COLO829 (cell line): ENCODE measurements at regions not wholly inside any gene's neighbourhood (a gene's known extent, or its start where the extent isn't known, plus 50 kb on each side); places are given as distances from the start of the nearest gene placed in this dataset.
"Not testable (repeated sequence)": the region's sequence is repeated elsewhere in the genome, so short reads cannot be mapped to it uniquely, and the experiment has no call there.

Experiments
- DNase-seq: peaks from one replicate; pipeline ENCODE4 v3.0.0; 2012; ENCODE audit warnings: low spot score

DNA sequence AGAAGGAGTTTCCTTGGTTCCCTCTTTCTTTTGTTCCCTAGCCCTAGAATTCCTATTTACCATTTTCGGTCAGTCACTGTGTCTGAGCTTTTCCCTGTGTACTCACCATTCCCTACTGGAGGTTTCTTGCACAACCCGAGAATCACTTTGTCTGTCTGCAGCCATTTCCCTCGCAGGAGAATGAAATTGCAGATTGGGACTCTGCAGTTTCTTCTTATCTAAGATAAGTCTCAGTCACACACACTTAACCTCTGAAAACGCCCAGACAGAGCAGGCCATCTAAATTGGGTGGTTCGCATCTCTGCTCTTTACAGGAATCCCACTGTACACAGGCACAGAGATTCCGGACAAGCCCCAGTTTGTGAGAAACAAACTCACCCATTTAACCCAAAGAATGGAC lies 58.6 kb upstream of the CNTNAP2 start:
- no peak for DNase-seq

GRCh38 chr7:146054909-146055308 lies 61.7 kb upstream of the CNTNAP2 start:
- no peak for DNase-seq

GRCh38 chr7:146053492-146053891 lies 63.1 kb upstream of the CNTNAP2 start:
- no peak for DNase-seq

DNA sequence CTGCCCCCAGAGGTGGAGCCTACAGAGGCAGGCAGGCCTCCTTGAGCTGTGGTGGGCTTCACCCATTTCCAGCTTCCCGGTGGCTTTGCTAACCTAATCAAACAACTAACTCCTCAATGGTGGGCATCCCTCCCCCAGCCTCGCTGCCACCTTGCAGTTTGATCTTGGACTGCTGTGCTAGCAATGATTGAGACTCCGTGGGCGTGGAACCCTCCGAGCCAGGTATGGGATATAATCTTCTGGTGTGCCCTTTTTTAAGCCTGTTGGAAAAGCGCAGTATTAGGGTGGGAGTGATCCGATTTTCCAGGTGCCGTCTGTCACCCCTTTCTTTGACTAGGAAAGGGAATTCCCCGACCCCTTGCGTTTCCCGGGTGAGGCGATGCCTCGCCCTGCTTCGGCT lies 73.3 kb upstream of the CNTNAP2 start:
- DNase-seq = not testable (repeated sequence)

DNA sequence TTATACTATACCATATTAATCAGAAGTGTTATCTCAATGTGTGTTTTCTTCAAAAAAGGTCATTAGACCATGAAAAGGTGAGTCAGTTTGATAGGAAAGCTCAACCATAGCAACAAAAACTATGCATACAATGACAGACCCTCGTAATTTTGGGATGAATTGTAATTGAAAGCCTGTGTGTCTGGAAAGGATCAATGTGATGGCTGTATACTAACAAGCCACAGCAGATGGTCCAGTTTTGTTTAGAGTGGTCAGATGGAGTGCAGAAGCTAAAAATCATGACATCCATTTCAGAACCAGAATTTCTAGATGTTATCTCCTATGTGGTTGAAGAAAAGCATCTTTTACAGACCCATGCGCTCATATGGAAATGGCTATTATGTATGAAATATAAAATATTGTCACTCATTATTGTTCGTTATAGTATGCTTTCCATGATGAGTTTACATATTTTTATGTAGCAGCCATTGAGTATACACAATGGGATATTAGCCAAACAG lies 88.3 kb upstream of the CNTNAP2 start:
- no peak for DNase-seq

GRCh38 chr7:146027243-146027642 lies 89.4 kb upstream of the CNTNAP2 start:
- no peak for DNase-seq

DNA sequence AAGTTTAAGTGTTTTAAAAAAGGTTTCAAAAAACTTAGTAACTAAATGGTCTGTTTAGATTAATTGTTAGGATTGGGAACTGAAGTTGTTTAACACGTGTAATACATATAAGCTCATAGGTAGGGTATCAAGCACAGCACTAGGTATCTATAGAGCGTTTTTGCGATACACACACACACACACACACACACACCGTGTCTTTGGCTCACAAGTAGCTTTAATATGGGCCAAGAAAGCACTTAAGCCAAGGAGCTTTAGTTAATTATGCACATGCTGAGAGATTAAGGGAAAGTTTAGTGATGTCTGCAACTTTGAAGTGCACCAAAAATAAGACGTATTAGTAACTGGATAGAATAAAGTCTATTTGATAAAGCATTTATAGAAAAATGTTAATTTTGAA lies 93.8 kb upstream of the CNTNAP2 start:
- DNase-seq = no peak

DNA sequence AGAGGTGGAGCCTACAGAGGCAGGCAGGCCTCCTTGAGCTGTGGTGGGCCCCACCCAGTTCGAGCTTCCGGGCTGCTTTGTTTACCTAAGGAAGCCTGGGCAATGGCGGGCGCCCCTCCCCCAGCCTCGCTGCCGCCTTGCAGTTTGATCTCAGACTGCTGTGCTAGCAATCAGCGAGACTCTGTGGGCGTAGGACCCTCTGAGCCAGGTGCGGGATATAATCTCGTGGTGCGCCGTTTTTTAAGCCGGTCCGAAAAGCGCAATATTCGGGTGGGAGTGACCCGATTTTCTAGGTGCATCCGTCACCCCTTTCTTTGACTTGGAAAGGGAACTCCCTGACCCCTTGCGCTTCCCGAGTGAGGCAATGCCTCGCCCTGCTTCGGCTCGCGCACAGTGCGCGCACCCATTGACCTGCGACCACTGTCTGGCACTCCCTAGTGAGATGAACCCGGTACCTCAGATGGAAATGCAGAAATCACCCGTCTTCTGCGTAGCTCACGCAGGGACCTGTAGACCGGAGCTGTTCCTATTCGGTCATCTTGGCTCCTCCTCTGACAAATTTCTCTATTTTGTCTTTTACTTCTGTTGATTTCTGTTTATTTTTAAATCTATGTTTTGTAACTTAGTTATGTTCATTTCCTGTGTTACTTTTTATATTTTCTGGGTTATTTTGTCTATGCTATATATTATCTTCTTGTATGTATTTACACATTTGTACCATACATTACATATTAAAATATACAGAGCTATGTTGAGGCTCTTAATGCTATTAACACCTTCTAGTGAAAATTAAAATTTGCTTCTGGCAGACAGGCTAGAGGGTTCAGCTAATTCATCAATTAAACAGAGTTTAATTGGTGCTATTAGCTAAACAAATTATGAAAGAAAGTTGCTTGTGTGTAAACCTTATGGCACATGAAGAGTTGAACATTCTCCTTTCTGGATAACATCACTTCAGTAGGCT lies 97.3 kb upstream of the CNTNAP2 start:
- DNase-seq = not testable (repeated sequence)

GRCh38 chr7:146017366-146017765 lies 99.2 kb upstream of the CNTNAP2 start:
- DNase-seq = not testable (repeated sequence)

GRCh38 chr7:146014154-146014553 lies 102.4 kb upstream of the CNTNAP2 start:
- not testable (repeated sequence) for DNase-seq

- DNase-seq = no peak
Measured at GRCh38 chr7:146008293-146008692, 108.3 kb upstream of the CNTNAP2 start.

DNA sequence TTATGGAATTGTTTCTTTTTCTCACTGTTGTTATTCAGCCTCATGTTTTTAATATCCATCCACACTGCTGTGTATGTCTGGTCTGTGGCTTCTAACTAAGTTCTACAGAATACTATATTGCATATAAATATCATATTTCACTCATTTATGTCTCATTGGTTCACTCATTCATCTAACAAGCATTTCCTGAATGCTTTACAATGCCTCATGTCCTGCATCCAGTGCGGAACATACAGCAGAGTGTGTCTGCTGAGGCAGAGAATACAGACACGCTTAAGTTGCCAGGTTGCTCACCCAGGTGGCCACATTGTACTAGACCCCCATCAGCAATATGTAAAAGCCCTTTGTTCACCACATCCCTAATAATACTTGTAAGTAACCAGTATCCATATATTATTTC lies 111.8 kb upstream of the CNTNAP2 start:
- no peak for DNase-seq

- no peak for DNase-seq
Measured at GRCh38 chr7:146002431-146003078, 114.0 kb upstream of the CNTNAP2 start.

DNA sequence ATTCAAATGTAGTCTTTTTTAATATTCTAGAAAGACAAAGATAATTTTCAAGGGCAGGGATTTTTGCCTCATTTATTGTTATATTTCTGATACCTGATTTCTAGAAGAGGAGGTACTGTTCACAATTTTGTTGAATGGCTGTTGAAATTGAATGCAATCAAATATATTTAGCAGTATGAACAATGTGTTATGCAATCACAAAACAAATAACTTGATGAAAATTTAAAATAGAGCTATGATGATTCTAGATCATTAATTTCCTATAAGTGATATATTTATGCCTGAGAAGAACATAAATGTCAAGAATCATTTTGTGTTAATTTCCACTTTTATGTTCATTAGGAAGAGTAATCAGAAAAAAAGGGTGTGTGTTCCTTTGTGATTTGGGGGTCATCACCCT lies 114.6 kb upstream of the CNTNAP2 start:
- no peak for DNase-seq

DNA sequence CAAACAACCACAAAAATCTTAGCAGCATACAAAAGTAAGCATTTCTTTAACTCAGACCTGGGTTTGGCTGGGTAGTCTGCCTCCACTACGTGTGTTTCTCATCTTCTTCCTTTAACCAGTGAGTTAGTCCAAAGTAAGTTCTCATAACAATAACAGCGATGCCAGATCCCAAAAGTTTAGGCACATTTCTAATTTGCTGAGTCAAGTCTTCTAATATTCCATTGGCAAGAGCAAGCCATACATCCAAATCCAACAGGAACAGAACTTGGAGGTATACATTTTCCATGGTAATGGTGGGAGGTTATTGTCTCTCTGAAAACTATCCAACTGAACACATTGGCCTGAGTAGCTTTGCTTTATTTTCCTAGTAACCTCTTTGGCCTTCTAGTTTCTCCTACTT lies 115.7 kb upstream of the CNTNAP2 start:
- no peak for DNase-seq

DNA sequence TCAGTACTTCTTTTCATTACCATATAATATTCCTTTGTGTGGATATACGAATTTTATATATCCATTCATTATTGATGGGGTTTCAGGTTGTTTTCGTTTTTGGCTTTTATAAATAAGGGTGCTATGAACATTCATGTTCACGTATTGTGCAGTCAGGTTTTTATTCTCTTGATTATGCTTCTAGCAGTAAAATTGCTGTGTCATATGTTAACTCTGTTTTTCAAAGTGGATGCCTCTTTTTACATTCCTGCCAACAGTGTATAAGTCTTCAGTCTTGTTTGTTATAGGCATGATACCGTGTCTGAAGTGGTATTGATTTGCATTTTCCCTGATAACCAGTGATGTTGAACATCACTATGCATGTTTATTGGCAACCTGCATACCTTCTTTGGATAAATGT lies 127.1 kb upstream of the CNTNAP2 start:
- no peak for DNase-seq

DNA sequence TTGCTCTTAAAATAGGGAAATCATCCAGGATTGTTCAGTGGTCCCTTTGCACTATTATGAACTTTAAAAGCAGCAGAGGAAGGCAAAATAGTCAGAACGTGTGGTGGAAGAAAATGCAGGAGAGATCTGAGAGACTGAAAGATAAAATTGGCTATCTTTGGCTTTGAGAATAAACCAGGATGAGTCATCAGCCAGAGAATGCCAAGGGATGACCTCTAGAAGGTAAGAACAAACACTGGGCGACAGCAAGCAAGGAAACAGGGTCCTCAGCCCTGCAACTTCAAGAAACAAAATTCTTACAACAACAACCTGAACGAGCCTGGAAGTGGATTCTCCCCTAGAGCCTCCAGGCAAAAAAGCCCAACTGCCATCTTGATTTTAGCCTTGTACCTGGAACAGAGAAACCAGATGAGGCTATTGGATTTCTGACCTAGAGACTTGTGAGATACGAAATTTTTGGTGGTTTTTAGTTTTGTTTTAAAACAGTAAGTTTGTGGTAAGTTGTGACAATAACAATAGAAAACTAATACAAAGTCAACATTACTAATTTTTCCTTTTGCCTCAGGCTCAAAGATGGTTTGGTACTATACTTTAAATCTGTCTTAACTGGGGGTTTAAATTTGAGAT lies 130.2 kb upstream of the CNTNAP2 start:
- DNase-seq = no peak

DNA sequence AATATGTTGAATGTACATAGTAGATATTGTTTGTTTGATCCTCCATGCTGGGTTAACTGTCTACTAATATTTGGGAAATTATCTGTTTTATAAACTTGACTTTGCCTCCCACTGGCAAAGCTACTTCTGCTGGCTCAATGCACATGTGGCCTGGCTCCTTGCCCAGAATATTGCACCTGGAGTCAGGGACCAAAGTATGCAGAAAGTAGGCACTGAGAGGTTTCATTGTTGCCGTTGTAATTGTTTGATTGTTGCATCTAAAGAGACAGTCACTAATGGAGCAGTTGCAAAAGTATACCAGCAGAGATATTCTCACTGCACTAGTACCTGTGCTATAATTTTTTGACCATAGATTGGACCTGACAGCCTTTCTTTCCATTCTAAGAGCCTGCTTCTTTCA lies 137.8 kb upstream of the CNTNAP2 start:
- no peak for DNase-seq

DNA sequence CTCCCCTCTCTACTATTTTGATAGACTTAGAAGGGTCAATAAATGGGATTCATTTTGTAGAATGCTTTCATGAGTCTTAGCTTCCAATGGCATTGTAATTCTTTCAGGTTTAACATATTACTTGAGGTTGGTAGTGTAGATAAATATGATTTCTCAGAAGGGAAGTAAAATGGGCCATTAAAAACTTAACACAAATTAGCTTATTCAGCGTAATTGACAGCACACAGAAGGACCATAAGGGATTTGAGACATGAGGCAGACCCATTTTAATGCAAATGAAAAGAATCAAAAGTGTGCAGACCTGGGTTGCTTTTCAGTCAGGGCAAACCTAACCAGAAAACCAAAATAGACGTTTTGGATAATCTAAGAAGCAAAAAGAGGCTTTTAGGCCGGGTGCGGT lies 156.6 kb upstream of the CNTNAP2 start:
- no peak for DNase-seq

- no peak for DNase-seq
Measured at GRCh38 chr7:145957160-145957890, 159.3 kb upstream of the CNTNAP2 start.

DNA sequence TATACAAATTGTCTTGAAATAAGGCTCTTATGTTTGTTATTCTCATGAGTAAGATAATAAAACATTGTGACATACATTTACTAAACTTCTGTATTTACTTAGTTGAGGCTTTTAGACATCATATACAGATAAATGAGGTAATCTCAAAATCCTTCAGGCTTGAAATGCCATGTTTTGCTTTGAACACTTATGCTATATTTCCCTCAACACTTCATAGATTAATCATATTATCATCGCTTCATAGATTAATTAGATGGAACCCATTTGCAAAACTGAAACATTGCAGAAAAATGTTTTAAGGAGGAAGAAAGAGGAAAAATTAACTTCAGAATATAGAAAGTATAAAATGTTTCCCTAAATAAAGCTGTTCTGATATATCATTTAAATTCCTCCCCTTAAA lies 165.0 kb upstream of the CNTNAP2 start:
- DNase-seq = no peak

DNA sequence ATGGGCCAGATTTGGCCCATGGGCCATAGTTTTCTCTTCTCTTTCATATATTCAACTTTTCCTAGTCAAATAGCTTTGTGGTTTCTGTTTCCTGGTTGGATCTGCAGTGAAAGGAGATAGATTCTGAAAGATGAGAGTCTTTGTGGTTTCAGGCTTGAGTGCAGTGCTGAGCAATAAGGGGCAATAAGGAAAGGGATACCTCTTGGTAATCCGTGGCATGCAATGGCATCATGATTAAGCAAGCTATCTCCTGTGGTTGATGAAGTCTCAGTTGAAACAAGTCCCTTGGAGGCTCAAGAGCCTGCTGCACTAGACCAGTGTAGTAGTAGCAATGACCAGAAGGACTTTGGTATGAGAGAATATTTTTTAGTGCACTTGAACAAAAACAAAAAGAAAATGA lies 187.7 kb upstream of the CNTNAP2 start:
- DNase-seq = no peak
